ENCODE measurements at regions not wholly inside any gene's neighbourhood (a gene's known extent, or its start where the extent isn't known, plus 50 kb on each side); places are given as distances from the start of the nearest gene placed in this dataset.

GRCh38 chr2:153028626-153029025 lies 310.2 kb downstream of the ARL6IP6 start:
- no peak for TF ChIP-seq CREB1 (CRISPR knock-in tag; IDR thresholded peaks at IDR 0.05; ENCODE audit: low read depth)
- TF ChIP-seq CTCF (conservative IDR thresholded peaks at IDR 0.05; ENCODE audit: low read depth in 2 of 2) = no peak
- no peak for TF ChIP-seq ZNF331 (CRISPR knock-in tag; IDR thresholded peaks at IDR 0.05; ENCODE audit: low read depth)
- Mint-ChIP-seq H3K27ac (no peak overlapping the region), H3K4me1 (peaks cover 3% of the 10 kb centered on the region; the same call in 1 of the 3 replicates), H3K36me3 (ENCODE audit: low read depth) (no peaks in the 10 kb centered on the region), H3K4me3 (no peak overlapping the region), H3K27me3 (ENCODE audit: insufficient read depth, low read depth, poor library complexity) (peaks cover 2% of the 10 kb centered on the region), H3K9me3 (no peaks in the 10 kb centered on the region)
- Histone ChIP-seq H3F3A (replicated peaks; ENCODE audit: low read depth) (no peaks in the 10 kb centered on the region), H3K9me2 (ENCODE audit: insufficient read depth) (no peaks in the 10 kb centered on the region), H2AFZ (no peak overlapping the region), H3K4me3 (no peak overlapping the region), H3K27ac (ENCODE audit: low read depth) (no peak overlapping the region), H3K79me2 (replicated peaks; ENCODE audit: insufficient read depth) (no peaks in the 10 kb centered on the region), H3K4me1 (ENCODE audit: insufficient read depth) (no peaks in the 10 kb centered on the region), H3K27me3 (ENCODE audit: insufficient read depth) (no peaks in the 10 kb centered on the region), H3K4me2 (no peak overlapping the region), H3K36me3 (ENCODE audit: insufficient read depth) (no peaks in the 10 kb centered on the region), H4K20me1 (replicated peaks; ENCODE audit: insufficient read depth) (no peaks in the 10 kb centered on the region)
- ATAC-seq (no peak), DNase-seq (ENCODE audit: low spot score) (no peak)

GRCh38 chr2:153027533-153027932 lies 309.1 kb downstream of the ARL6IP6 start:
- DNase-seq (ENCODE audit: low spot score) (no peak), ATAC-seq (no peak)
- H3K27me3 Mint-ChIP-seq (ENCODE audit: insufficient read depth, low read depth, poor library complexity) = peaks cover 2% of the 10 kb centered on the region
- Histone ChIP-seq H3K27ac (ENCODE audit: low read depth) (no peak overlapping the region), H3F3A (replicated peaks; ENCODE audit: low read depth) (no peaks in the 10 kb centered on the region), H4K20me1 (replicated peaks; ENCODE audit: insufficient read depth) (no peaks in the 10 kb centered on the region), H3K4me1 (ENCODE audit: insufficient read depth) (no peaks in the 10 kb centered on the region), H3K9me2 (ENCODE audit: insufficient read depth) (no peaks in the 10 kb centered on the region), H3K27me3 (ENCODE audit: insufficient read depth) (no peaks in the 10 kb centered on the region), H3K36me3 (ENCODE audit: insufficient read depth) (no peaks in the 10 kb centered on the region), H3K4me3 (no peak overlapping the region), H3K4me2 (no peak overlapping the region), H2AFZ (no peak overlapping the region), H3K79me2 (replicated peaks; ENCODE audit: insufficient read depth) (no peaks in the 10 kb centered on the region)
- H3K4me1 Mint-ChIP-seq = peaks cover 3% of the 10 kb centered on the region; the same call in 1 of the 3 replicates
- no peaks in the 10 kb centered on the region for H3K36me3 Mint-ChIP-seq (ENCODE audit: low read depth)
- H3K9me3 Mint-ChIP-seq = no peaks in the 10 kb centered on the region
- H3K27ac Mint-ChIP-seq = no peak overlapping the region
- H3K4me3 Mint-ChIP-seq = no peak overlapping the region
- TF ChIP-seq ZNF114 (CRISPR knock-in tag; IDR thresholded peaks at IDR 0.05) (no peak), ETS1 (IDR thresholded peaks at IDR 0.05) (no peak), POLR2AphosphoS5 (IDR thresholded peaks at IDR 0.05; ENCODE audit: low read depth) (no peak), CREB1 (CRISPR knock-in tag; IDR thresholded peaks at IDR 0.05; ENCODE audit: low read depth) (no peak), EZH2phosphoT487 (IDR thresholded peaks at IDR 0.05; ENCODE audit: unreplicated experiment) (no peak), ZNF462 (CRISPR knock-in tag; IDR thresholded peaks at IDR 0.05) (no peak), JUNB (IDR thresholded peaks at IDR 0.05; ENCODE audit: unreplicated experiment) (no peak), EZH2 (IDR thresholded peaks at IDR 0.05; ENCODE audit: low read depth, unreplicated experiment) (no peak), CTCF (conservative IDR thresholded peaks at IDR 0.05; ENCODE audit: low read depth in 2 of 2) (no peak), STAT1 (IDR thresholded peaks at IDR 0.05; ENCODE audit: unreplicated experiment) (no peak)

Measured in GM23338 (cell line).